ENCODE measurements at regions not wholly inside any gene's neighbourhood (a gene's known extent, or its start where the extent isn't known, plus 50 kb on each side); places are given as distances from the start of the nearest gene placed in this dataset.

- TF ChIP-seq POLR2A (IDR thresholded peaks at IDR 0.05; ENCODE audit: low read depth, low read length) = no peak
- TF ChIP-seq POLR2AphosphoS5 (IDR thresholded peaks at IDR 0.05; ENCODE audit: low read depth, low read length) = no peak
- TF ChIP-seq TAF1 (IDR thresholded peaks at IDR 0.05; ENCODE audit: low read depth, low read length) = no peak
Measured at GRCh38 chr2:125696560-125696959, 959.4 kb upstream of the GYPC start.
